Mesothelial cell of epicardium (in vitro differentiated cells): ENCODE measurements at regions not wholly inside any gene's neighbourhood (a gene's known extent, or its start where the extent isn't known, plus 50 kb on each side); places are given as distances from the start of the nearest gene placed in this dataset.

Experiments
- DNase-seq, 2 experiments: peaks; one replicate each; pipeline ENCODE4 v3.0.0; 2021; ENCODE audit warnings: low spot score in 2 of 2; ENCODE audit not compliant: unreplicated experiment in 2 of 2
- H3K27ac Mint-ChIP-seq: 2 replicates; pipeline ENCODE4 v1.8.0; 2021; ENCODE audit warnings: mixed read lengths
- H3K27me3 Mint-ChIP-seq: 2 replicates; pipeline ENCODE4 v1.8.0; 2021; ENCODE audit warnings: low read depth, mixed read lengths
- H3K36me3 Mint-ChIP-seq: 2 replicates; pipeline ENCODE4 v1.8.0; 2021; ENCODE audit warnings: mixed read lengths
- H3K4me1 Mint-ChIP-seq: 2 replicates; pipeline ENCODE4 v1.8.0; 2021; ENCODE audit warnings: mixed read lengths
- H3K4me3 Mint-ChIP-seq: 2 replicates; pipeline ENCODE4 v1.8.0; 2021; ENCODE audit warnings: mild to moderate bottlenecking, moderate library complexity, mixed read lengths
- H3K9me3 Mint-ChIP-seq: 2 replicates; pipeline ENCODE4 v1.8.0; 2021; ENCODE audit warnings: mixed read lengths
- CTCF ChIP-seq: fragments of 200-600 bp; sonication (generic); IDR thresholded peaks from one replicate; pipeline ENCODE4 v1.5.0; 2021; ENCODE audit warnings: antibody characterized with exemption; ENCODE audit not compliant: unreplicated experiment

- Mint-ChIP-seq H3K36me3 (no peaks in the 10 kb centered on the region), H3K4me3 (no peak overlapping the region), H3K4me1 (no peaks in the 10 kb centered on the region), H3K27ac (no peak overlapping the region), H3K9me3 (peaks cover 38% of the 10 kb centered on the region), H3K27me3 (peaks cover 5% of the 10 kb centered on the region)
- no peak for TF ChIP-seq CTCF
- DNase-seq, result no peak
These were observed 56.7 kb upstream of the SLC44A1 start for GRCh38 chr9:105187781-105188180.

DNA sequence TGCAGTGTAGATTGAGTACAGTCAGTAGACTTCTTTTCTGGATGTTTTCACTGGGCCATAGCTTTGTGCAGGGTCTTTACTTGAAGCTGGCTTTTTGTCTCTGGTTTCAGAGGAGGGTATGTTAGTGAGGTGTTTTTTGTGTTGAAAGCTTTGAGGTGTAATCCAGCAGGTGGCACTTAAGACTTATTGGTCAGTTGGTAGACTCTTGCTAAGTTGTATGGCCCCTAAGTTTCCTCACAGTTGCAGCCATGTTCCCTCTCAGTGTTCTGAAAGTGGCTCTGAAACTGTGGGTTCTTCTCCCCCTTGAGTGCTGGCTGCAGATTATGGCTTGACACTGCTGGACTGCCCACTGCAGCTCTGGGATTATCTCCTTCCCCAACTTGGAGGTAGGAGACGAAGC is 55.7 kb upstream of the SLC44A1 start:
- H3K27me3 Mint-ChIP-seq, result peaks cover 5% of the 10 kb centered on the region
- no peak for TF ChIP-seq CTCF

GRCh38 chr9:105191508-105192121 is 52.8 kb upstream of the SLC44A1 start:
- Mint-ChIP-seq H3K9me3 (peaks cover 9% of the 10 kb centered on the region), H3K4me3 (no peak overlapping the region), H3K36me3 (no peaks in the 10 kb centered on the region), H3K27ac (no peak overlapping the region), H3K4me1 (no peaks in the 10 kb centered on the region), H3K27me3 (peaks cover 9% of the 10 kb centered on the region)
- no peak for DNase-seq
- no peak for TF ChIP-seq CTCF

More for the DNA sequence above, 55.7 kb upstream of the SLC44A1 start:
- peaks cover 36% of the 10 kb centered on the region for H3K9me3 Mint-ChIP-seq
- DNase-seq, result no peak
- H3K36me3 Mint-ChIP-seq, result no peaks in the 10 kb centered on the region
- H3K4me1 Mint-ChIP-seq, result no peaks in the 10 kb centered on the region
- H3K4me3 Mint-ChIP-seq, result no peak overlapping the region
- H3K27ac Mint-ChIP-seq, result no peak overlapping the region

DNA sequence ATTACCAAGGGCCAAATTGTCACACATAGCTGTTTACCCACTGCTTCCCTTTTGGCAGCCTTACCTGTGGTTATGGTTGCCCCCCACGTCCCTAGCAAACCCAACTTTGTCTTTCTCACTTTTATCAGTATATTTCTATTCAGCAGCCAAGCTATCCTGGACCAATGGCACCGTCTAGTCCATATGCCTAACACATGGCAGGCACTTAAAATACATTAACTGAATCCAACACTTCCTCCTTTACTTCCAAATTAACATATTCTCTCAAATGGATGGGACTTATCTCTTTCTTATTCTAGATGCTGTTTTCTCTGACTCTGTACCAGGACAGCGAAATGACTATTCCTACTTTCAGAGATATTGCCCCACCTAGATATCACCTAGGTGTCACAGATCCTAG is 50.9 kb upstream of the SLC44A1 start:
- no peak for TF ChIP-seq CTCF
- no peak for DNase-seq
- Mint-ChIP-seq H3K9me3 (peaks cover 1% of the 10 kb centered on the region), H3K4me1 (no peaks in the 10 kb centered on the region), H3K36me3 (no peaks in the 10 kb centered on the region), H3K27me3 (peaks cover 9% of the 10 kb centered on the region), H3K27ac (no peak overlapping the region), H3K4me3 (no peak overlapping the region)

DNA sequence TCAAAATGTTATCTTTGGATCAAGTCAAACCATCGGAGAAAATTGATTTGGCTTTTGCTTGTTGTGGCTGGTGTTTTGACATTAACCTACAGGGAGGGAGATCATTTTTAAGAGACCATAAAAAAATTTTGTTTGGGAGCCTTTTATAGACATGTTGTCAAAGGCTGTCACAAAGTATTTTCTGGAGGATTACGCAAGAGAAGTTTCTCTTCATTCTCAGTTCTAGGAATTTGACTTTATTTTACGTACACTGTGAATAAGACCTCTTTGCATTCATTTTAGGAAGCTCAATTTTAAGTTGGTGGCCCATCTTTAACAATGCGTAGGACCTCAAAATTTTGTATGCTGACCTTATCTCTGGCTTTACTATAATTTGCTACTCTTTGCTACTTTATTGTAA is 50.2 kb upstream of the SLC44A1 start:
- Mint-ChIP-seq H3K9me3 (no peaks in the 10 kb centered on the region), H3K36me3 (no peaks in the 10 kb centered on the region), H3K27ac (no peak overlapping the region), H3K4me1 (peaks cover 6% of the 10 kb centered on the region), H3K4me3 (no peak overlapping the region), H3K27me3 (peaks cover 9% of the 10 kb centered on the region)
- no peak for DNase-seq
- TF ChIP-seq CTCF, result no peak
